Esophagus squamous epithelium (tissue), 4 donors: ENCODE measurements at regions not wholly inside any gene's neighbourhood (a gene's known extent, or its start where the extent isn't known, plus 50 kb on each side); places are given as distances from the start of the nearest gene placed in this dataset.

Source experiments
- CTCF ChIP-seq, 6 experiments: fragments of 450-650 bp in 4 of 6; fragments of 200-600 bp in 2 of 6; sonication (generic) in 2 of 6; IDR thresholded peaks; one replicate each; pipeline ENCODE4 v1.5.1; 2016 to 2019; ENCODE audit warnings: antibody characterized with exemption in 6 of 6, mild to moderate bottlenecking in 4 of 6, moderate library complexity in 4 of 6
- POLR2A ChIP-seq, 4 donors: fragments of 450-650 bp; IDR thresholded peaks; one replicate each; pipeline ENCODE4 v1.6.1; 2017; ENCODE audit warnings: antibody characterized with exemption in 4 of 4, mild to moderate bottlenecking in 4 of 4, moderate library complexity in 3 of 4

DNA sequence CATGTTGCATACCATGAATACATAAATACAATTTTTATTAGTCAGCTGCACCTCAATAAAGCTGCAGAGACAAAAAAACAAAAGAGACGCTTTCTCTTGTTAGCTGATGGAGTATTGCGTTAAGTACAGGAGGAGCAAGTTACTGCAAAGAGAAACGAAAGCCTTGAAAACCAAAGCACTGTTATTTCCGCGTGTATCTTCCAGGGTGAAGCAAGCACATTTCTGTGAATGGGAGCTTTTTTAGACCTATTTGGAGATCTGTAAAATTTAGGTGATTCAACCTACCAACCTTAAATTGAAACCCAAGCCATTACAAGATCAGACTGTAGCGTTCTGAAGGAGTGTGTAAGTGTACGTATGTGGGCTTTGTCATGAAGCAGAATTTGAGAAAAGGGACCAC, 390.4 kb downstream of the SOX9 start:
- TF ChIP-seq POLR2A (IDR thresholded peaks at IDR 0.05) (no peak), CTCF (IDR thresholded peaks at IDR 0.05) (no peak)
